HepG2 (cell line): ENCODE measurements at regions not wholly inside any gene's neighbourhood (a gene's known extent, or its start where the extent isn't known, plus 50 kb on each side); places are given as distances from the start of the nearest gene placed in this dataset.

Experiments
- ATAC-seq: fragments of 200-7000 bp; cut with Tn5 transposase; 3 replicates; pipeline ENCODE4 v1.9.1; 2020; ENCODE audit warnings: mild to moderate bottlenecking, moderate library complexity
- BruUV-seq: library from RNA; stranded (reverse); fragments of 400-500 nt; replicated peaks from 2 replicates; lab custom pipeline; 2021; lab: Mats Ljungman, UMichigan
- CTCF ChIA-PET: fragments of 300-600 bp; formaldehyde crosslinking; extraction: SDS; loops from one replicate; lab custom pipeline; 2021; ENCODE audit warnings: low total read pairs, inconsistent platforms, low intra/inter-chr PET ratio; lab: Yijun Ruan, JAX
- POLR2A ChIA-PET: fragments of 350-600 bp; sonication (Branson Sonifier 250); formaldehyde crosslinking; loops from one replicate; lab custom pipeline; 2020; ENCODE audit warnings: antibody characterized with exemption, inconsistent platforms; lab: Yijun Ruan, JAX
- DNase-seq: peaks from one replicate; pipeline ENCODE4 v3.0.0-alpha.2; 2015; ENCODE audit warnings: low spot score
- FAIRE-seq: peaks from 3 replicates; lab custom pipeline; 2011; peaks lifted over from hg19 to GRCh38; lab: Jason Lieb, UNC
- H2AFZ ChIP-seq: one replicate; pipeline ENCODE4 v1.6.1; 2011; ENCODE audit warnings: low read length, inconsistent platforms
- H3K27ac ChIP-seq: fragments of 300-600 bp; 3 replicates; pipeline ENCODE4 v1.8.0; 2011; ENCODE audit warnings: mixed run types, mild to moderate bottlenecking, mixed read lengths, low read length, inconsistent platforms; ENCODE audit not compliant: insufficient read depth; ENCODE audit errors: extremely low read length
- H3K27me3 ChIP-seq, 2 experiments: fragments of 200-600 bp in 1 of 2; 2 replicates in 1 of 2; 3 replicates in 1 of 2; pipeline versions ENCODE4 v1.6.0 to v1.8.0; 2011; ENCODE audit warnings: low read length in 2 of 2, mild to moderate bottlenecking in 2 of 2, moderate library complexity in 2 of 2, inconsistent platforms in 1 of 2; ENCODE audit not compliant: insufficient read depth in 2 of 2, control insufficient read depth in 1 of 2
- H3K36me3 ChIP-seq, 2 experiments: fragments of 200-600 bp in 1 of 2; replicated peaks in 1 of 2; 2 replicates in 1 of 2; 3 replicates in 1 of 2; pipeline versions ENCODE4 v1.5.1 to v1.8.0; 2011; ENCODE audit warnings: low read length in 2 of 2, inconsistent platforms in 1 of 2; ENCODE audit not compliant: insufficient read depth in 2 of 2, control insufficient read depth in 1 of 2
- H3K4me1 ChIP-seq: 2 replicates; pipeline ENCODE4 v1.5.1; 2012; ENCODE audit warnings: low read length, inconsistent platforms; ENCODE audit not compliant: insufficient read depth
- H3K4me2 ChIP-seq: 2 replicates; pipeline ENCODE4 v1.6.0; 2011; ENCODE audit warnings: low read depth, low read length, inconsistent platforms
- H3K4me3 ChIP-seq, 3 experiments: fragments of 200-600 bp in 1 of 3; sonication (generic), shearing (Covaris generic) in 1 of 3; replicated peaks in 1 of 3; 2 replicates each; pipeline ENCODE4 v1.5.1; 2011 to 2016; ENCODE audit warnings: low read length in 3 of 3, inconsistent platforms in 2 of 3, low read depth in 2 of 3, mild to moderate bottlenecking in 2 of 3, control low read depth in 1 of 3, mixed read lengths in 1 of 3; ENCODE audit not compliant: insufficient read depth in 1 of 3
- H3K79me2 ChIP-seq: one replicate; pipeline ENCODE4 v1.6.1; 2011; ENCODE audit warnings: low read length, inconsistent platforms; ENCODE audit not compliant: insufficient read depth
- H3K9ac ChIP-seq: 2 replicates; pipeline ENCODE4 v1.6.0; 2011; ENCODE audit warnings: mild to moderate bottlenecking, low read depth, low read length, inconsistent platforms; ENCODE audit not compliant: insufficient read depth
- H3K9me3 ChIP-seq: 2 replicates; pipeline ENCODE4 v1.5.1; 2012; ENCODE audit warnings: mild to moderate bottlenecking, low read length
- H4K20me1 ChIP-seq: 2 replicates; pipeline ENCODE4 v1.6.0; 2011; ENCODE audit warnings: inconsistent platforms, mild to moderate bottlenecking, low read length, moderate library complexity; ENCODE audit not compliant: insufficient read depth
- ATF7-NPFF ChIP-seq: sonication (generic); formaldehyde crosslinking; IDR thresholded peaks from 2 replicates; pipeline ENCODE4 v1.8.1; 2023; ENCODE audit warnings: mild to moderate bottlenecking, low read depth, missing genetic modification reagents, moderate library complexity
- FOXA3 ChIP-seq: IDR thresholded peaks from 2 replicates; pipeline ENCODE4 v1.6.1; 2016; ENCODE audit warnings: missing genetic modification reagents, missing compliant biosample characterization
- GLI4 ChIP-seq: sonication (generic); formaldehyde crosslinking; IDR thresholded peaks from 2 replicates; pipeline ENCODE4 v1.5.1; 2020; ENCODE audit warnings: missing genetic modification reagents, mild to moderate bottlenecking, moderate library complexity, borderline replicate concordance
- HDAC2 ChIP-seq: sonication (generic); formaldehyde crosslinking; IDR thresholded peaks from 2 replicates; pipeline ENCODE4 v1.4.0; 2020; ENCODE audit warnings: missing genetic modification reagents
- KDM4B ChIP-seq: sonication (generic); formaldehyde crosslinking; IDR thresholded peaks from 2 replicates; pipeline ENCODE4 v1.4.0; 2020; ENCODE audit warnings: missing genetic modification reagents
- MYNN ChIP-seq: sonication (generic); formaldehyde crosslinking; IDR thresholded peaks from 2 replicates; pipeline ENCODE4 v1.4.0; 2020; ENCODE audit warnings: mild to moderate bottlenecking, low read depth, missing genetic modification reagents
- SALL2 ChIP-seq: sonication (generic); formaldehyde crosslinking; IDR thresholded peaks from 2 replicates; pipeline ENCODE4 v1.8.1; 2023; ENCODE audit warnings: mild to moderate bottlenecking, missing genetic modification reagents, inconsistent platforms
- SNAPC2 ChIP-seq: sonication (generic); formaldehyde crosslinking; IDR thresholded peaks from 2 replicates; pipeline ENCODE4 v1.8.1; 2022; ENCODE audit warnings: mild to moderate bottlenecking, missing genetic modification reagents
- ZNF207 ChIP-seq: fragments of 450-650 bp; IDR thresholded peaks from 2 replicates; pipeline ENCODE4 v1.6.1; 2016; ENCODE audit warnings: antibody characterized with exemption, borderline replicate concordance
- ZNF225 ChIP-seq: sonication (generic); formaldehyde crosslinking; IDR thresholded peaks from 2 replicates; pipeline ENCODE4 v1.4.0; 2020; ENCODE audit warnings: mild to moderate bottlenecking, missing genetic modification reagents
- ZNF430 ChIP-seq: sonication (generic); formaldehyde crosslinking; IDR thresholded peaks from 2 replicates; pipeline ENCODE4 v1.9.0; 2021; ENCODE audit warnings: mild to moderate bottlenecking, missing genetic modification reagents
- ZNF788 ChIP-seq: sonication (generic); formaldehyde crosslinking; IDR thresholded peaks from 2 replicates; pipeline ENCODE4 v1.5.0; 2020; ENCODE audit warnings: mild to moderate bottlenecking, missing genetic modification reagents, borderline replicate concordance
- WGBS: methylation state at CpG from one replicate; pipeline ENCODE4 v1.1.6; 2017; ENCODE audit warnings: low lambda C conversion rate; 5-methylcytosine and 5-hydroxymethylcytosine counted together
- in situ Hi-C: cut with HindIII; loops from 2 replicates; pipeline ENCODE4 v1.10.0; 2017; ENCODE audit warnings: low pct_unique_long_range_greater_than_20kb; ENCODE audit not compliant: extremely low pct_ligation_motif_present
- intact Hi-C: fragments of 100-400 bp; cut with micrococcal nuclease; formaldehyde crosslinking; loops from one replicate; pipeline ENCODE4 v1.10.0; 2022; ENCODE audit not compliant: unreplicated experiment
- TF ChIP-seq, protein P1 (sequence below): sonication (generic); formaldehyde crosslinking; conservative IDR thresholded peaks from 2 replicates; pipeline ENCODE4 v1.4.0; 2020; ENCODE audit warnings: mild to moderate bottlenecking, missing genetic modification reagents, moderate library complexity
- TF ChIP-seq, protein P2 (sequence below): sonication (generic); formaldehyde crosslinking; IDR thresholded peaks from 2 replicates; pipeline ENCODE4 v1.8.0; 2023; ENCODE audit warnings: mild to moderate bottlenecking, missing genetic modification reagents

DNA sequence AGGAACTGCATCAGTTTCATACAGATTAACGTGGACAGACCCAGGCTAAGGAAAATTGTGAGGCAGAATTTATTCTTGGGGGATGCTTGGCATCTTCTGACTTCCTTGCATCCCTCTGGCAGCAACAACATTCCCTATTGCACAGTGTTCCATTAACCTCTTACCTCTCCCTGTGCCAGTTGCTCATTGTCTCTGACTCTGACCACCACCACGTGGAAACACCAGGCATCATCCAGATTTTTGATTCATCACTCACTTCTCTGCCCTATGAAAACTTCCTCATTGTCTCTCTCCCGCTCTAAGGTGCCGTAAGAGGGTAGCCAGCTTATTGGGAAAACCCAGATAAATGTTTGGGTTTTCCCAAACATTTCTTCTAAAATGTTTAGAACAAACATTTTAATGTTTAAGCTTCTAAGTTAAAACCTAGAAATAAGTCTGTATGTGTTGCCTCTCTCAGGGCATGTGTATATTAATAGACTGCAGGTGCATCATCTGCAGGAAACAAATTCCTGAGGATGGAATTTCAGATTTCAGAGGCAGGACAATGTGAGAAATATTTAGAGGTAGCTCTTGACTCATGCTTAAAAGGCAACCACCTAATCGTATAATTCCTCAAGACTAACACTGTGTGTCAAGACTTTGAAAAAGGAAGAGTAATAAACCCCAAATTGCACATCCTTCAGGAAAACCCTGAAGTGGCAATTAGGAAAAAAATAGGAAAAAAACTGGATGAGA lies 64.5 kb upstream of the SLC35F4 start (continued):
- TF ChIP-seq, protein P1, sequence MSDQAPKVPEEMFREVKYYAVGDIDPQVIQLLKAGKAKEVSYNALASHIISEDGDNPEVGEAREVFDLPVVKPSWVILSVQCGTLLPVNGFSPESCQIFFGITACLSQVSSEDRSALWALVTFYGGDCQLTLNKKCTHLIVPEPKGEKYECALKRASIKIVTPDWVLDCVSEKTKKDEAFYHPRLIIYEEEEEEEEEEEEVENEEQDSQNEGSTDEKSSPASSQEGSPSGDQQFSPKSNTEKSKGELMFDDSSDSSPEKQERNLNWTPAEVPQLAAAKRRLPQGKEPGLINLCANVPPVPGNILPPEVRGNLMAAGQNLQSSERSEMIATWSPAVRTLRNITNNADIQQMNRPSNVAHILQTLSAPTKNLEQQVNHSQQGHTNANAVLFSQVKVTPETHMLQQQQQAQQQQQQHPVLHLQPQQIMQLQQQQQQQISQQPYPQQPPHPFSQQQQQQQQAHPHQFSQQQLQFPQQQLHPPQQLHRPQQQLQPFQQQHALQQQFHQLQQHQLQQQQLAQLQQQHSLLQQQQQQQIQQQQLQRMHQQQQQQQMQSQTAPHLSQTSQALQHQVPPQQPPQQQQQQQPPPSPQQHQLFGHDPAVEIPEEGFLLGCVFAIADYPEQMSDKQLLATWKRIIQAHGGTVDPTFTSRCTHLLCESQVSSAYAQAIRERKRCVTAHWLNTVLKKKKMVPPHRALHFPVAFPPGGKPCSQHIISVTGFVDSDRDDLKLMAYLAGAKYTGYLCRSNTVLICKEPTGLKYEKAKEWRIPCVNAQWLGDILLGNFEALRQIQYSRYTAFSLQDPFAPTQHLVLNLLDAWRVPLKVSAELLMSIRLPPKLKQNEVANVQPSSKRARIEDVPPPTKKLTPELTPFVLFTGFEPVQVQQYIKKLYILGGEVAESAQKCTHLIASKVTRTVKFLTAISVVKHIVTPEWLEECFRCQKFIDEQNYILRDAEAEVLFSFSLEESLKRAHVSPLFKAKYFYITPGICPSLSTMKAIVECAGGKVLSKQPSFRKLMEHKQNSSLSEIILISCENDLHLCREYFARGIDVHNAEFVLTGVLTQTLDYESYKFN (CRISPR knock-in tag): no peak
- no peak for TF ChIP-seq KDM4B (CRISPR knock-in tag)
- TF ChIP-seq ZNF207: no peak
- TF ChIP-seq, protein P2, sequence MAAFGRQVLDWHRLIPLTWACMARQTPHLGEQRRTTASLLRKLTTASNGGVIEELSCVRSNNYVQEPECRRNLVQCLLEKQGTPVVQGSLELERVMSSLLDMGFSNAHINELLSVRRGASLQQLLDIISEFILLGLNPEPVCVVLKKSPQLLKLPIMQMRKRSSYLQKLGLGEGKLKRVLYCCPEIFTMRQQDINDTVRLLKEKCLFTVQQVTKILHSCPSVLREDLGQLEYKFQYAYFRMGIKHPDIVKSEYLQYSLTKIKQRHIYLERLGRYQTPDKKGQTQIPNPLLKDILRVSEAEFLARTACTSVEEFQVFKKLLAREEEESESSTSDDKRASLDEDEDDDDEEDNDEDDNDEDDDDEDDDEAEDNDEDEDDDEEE (CRISPR knock-in tag): no peak
- no peak for TF ChIP-seq SNAPC2 (CRISPR knock-in tag)
- no peak for TF ChIP-seq ZNF225
- no peak for TF ChIP-seq GLI4 (CRISPR knock-in tag)

DNA sequence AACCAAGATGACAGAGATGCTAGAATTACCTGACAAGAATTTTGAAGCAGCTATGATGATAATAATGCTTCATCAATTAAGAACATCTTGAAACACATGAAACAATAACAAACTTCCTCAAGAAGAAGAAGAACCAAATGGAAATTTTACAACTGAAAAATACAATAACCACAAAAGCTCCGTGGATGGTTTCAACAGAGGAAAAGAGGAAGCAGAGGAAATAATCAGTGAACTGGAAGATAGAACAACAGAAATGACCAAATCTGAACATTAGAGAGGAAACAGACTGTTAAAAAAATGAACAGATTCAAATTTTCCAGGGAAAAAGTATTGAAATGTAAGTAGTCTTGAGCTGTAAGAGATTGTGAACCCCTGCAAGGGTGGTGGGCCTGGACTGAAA lies 62.8 kb upstream of the SLC35F4 start:
- Histone ChIP-seq H3K9me3 (no peaks in the 10 kb centered on the region), H2AFZ (no peak overlapping the region), H3K36me3 (no peaks in the 10 kb centered on the region), H3K9ac (no peak overlapping the region), H3K79me2 (no peaks in the 10 kb centered on the region), H3K4me3 (no peak overlapping the region), H3K27ac (no peak overlapping the region), H3K4me1 (no peaks in the 10 kb centered on the region), H4K20me1 (no peaks in the 10 kb centered on the region), H3K4me2 (no peak overlapping the region), H3K27me3 (no peaks in the 10 kb centered on the region)
- WGBS: 0% methylated on average over 1 of the region's 1 CpG
- ChIA-PET CTCF (no interaction called here), POLR2A (no interaction called here)
- DNase-seq: no peak
- in situ Hi-C loops (no loop called here), intact Hi-C loops (no loop called here)
- BruUV-seq: no TSS peak
- no peak for FAIRE-seq
- no peak for ATAC-seq
- TF ChIP-seq ZNF788 (CRISPR knock-in tag) (no peak), MYNN (CRISPR knock-in tag) (no peak), FOXA3 (CRISPR knock-in tag) (no peak), ATF7-NPFF (CRISPR knock-in tag) (no peak), ZNF430 (CRISPR knock-in tag) (no peak), SALL2 (CRISPR knock-in tag) (no peak), HDAC2 (CRISPR knock-in tag) (no peak)
